LNCaP clone FGC (cell line): ENCODE measurements at regions not wholly inside any gene's neighbourhood (a gene's known extent, or its start where the extent isn't known, plus 50 kb on each side); places are given as distances from the start of the nearest gene placed in this dataset.

Source experiments
- DNase-seq: peaks from one replicate; pipeline ENCODE4 v3.0.0-alpha.2; 2011; ENCODE audit warnings: low read depth
- H3K4me3 ChIP-seq: 2 replicates; pipeline ENCODE4 v1.5.1; 2011; ENCODE audit warnings: mild to moderate bottlenecking, low read depth, low read length, control low read depth
- TF ChIP-seq, protein P1 (sequence below): IDR thresholded peaks from 2 replicates; pipeline ENCODE4 v1.5.1; 2012; ENCODE audit warnings: mild to moderate bottlenecking; ENCODE audit not compliant: control insufficient read depth, insufficient read depth; ENCODE audit errors: extremely low read depth

DNA sequence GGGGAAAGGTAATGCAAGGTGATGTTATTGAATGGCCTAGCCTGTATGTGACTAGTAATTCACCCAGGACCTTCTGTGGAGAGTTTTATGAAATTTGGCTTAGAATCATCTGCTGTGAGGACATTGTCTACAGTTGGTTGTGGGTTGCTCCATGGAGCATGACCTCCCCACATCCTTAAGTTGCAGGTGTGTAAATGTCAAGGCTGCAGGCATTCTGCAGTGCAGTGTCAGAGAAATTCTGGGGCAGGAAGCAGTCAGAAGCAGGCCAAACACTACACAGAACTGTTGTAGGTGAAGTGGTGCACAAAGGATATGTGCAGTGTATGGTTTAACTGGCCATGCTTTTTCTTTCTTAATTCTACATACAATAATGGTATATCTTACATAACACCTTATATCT is 588.3 kb downstream of the EBF1 start:
- DNase-seq = no peak
- H3K4me3 ChIP-seq = no peak overlapping the region
- TF ChIP-seq, protein P1, sequence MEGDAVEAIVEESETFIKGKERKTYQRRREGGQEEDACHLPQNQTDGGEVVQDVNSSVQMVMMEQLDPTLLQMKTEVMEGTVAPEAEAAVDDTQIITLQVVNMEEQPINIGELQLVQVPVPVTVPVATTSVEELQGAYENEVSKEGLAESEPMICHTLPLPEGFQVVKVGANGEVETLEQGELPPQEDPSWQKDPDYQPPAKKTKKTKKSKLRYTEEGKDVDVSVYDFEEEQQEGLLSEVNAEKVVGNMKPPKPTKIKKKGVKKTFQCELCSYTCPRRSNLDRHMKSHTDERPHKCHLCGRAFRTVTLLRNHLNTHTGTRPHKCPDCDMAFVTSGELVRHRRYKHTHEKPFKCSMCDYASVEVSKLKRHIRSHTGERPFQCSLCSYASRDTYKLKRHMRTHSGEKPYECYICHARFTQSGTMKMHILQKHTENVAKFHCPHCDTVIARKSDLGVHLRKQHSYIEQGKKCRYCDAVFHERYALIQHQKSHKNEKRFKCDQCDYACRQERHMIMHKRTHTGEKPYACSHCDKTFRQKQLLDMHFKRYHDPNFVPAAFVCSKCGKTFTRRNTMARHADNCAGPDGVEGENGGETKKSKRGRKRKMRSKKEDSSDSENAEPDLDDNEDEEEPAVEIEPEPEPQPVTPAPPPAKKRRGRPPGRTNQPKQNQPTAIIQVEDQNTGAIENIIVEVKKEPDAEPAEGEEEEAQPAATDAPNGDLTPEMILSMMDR = no peak

DNA sequence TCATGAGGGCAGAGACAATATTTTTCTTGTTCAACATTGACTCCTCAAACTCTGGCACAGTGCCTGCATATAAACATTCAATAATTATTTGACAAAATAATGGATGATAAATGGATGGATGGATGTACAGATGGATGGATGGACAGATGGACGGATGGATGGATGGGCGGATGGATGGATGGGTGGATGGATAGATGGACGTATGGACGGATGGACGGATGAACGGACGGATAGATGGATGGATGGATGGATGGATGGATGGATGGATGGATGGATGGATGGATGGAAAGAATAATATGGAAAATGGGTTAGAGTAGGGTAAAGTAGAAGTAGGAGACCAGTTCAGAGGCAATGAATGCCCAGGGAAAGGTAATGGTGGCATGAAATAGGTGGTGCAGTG is 589.2 kb downstream of the EBF1 start:
- no peak for DNase-seq
- TF ChIP-seq, protein P1 = no peak
- no peak overlapping the region for H3K4me3 ChIP-seq

DNA sequence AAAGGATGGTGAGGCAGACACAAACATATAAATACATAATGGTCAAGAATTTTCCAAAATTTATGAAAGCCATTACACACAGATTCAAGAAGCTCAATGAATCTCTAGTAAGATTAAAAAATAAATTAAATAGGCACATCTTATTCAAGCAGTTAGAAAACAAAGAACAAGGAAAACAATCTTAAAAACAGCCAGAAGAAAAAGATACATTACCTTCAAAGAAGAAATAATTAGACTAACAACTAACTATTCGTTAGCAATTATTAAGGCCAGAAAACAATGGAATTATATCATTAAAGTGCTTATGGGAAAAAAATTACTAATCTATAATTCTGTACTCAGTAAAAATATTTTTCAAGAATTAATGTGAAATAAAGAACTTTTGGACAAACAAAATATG is 593.1 kb downstream of the EBF1 start:
- TF ChIP-seq, protein P1 = no peak
- no peak for DNase-seq
- no peak overlapping the region for H3K4me3 ChIP-seq

DNA sequence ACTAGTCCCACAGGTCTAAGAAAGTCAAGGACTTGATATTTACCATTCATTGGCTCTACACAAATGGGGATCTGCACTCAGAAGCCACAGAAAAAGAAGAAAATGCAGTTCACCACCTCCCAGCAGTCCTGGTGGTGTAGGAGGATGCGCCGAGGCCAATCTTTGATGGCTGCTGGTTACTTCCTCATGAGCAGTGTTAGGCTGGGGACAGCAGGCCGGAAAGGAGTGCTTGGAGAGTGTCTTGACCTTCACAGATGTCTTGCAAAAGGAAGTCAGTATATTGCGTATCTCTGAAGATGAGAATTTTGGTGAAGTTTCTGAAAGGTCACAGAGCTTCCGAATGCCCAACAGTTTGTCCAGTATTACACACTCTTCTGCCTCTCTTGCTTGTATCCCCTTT is 597.0 kb downstream of the EBF1 start:
- no peak overlapping the region for H3K4me3 ChIP-seq
- DNase-seq = no peak
- TF ChIP-seq, protein P1 = no peak

DNA sequence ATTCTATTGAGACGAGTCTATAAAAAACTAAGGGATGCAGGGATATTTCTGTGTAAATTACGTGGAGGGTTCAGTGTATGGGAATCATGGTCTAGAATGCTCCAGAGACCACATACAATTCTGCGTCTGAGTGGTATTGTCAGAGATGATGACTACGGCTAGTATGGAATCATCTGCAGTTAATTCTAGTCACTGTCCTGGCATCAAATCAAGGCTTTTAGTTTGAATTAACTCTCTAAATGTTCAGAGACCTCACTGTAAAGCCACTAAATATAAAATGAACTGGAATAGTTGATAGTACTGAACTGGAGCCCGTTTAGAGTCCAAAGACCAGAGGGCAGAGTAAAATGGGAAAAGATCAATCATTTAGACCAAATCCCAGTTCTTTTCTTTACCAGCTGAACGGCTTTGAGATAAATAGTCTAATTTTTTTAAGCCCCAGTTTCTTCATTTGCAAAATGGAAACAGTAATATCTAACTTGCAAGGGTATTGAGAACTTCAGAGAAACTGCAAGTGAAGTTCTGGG is 599.8 kb downstream of the EBF1 start:
- TF ChIP-seq, protein P1 = no peak
- no peak for DNase-seq
- H3K4me3 ChIP-seq = no peak overlapping the region

DNA sequence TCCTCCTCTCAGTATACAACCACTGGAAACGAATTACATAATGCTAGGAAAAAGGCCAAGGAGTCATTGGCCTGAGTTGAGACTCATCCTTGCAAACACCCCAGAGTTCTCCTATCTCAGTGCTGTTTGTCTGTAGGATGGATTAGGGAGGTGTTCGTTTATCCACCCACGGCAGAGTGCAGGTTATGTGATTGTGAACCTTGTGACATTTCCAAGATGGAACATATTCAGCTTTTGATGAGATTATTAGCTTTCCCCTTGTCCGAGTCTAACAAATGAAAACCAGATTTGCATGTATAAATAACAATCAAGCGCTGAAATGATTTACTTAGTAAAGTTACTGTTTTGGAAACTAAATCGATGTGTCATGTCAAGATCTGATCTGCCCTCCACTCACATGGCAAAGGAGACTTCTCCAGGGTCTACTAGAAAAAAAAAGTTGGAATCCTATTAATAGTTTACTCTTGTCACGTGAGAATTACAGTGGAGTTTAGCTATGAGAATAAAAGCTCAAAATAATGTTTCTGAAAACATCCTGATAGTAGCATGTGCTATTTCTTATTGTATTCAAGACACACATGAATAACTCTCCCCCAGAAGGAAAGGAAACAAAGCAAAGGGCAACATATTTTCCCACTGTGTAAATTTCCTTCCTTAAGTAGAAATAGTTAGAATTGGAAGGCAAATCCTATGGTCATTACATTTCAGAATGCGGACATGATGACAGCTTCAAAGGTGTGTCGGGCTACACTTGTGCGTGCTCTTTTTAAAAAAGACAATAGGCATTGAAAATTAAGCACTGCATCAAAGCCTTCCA is 600.4 kb downstream of the EBF1 start:
- TF ChIP-seq, protein P1 = no peak
- no peak overlapping the region for H3K4me3 ChIP-seq
- DNase-seq = no peak

DNA sequence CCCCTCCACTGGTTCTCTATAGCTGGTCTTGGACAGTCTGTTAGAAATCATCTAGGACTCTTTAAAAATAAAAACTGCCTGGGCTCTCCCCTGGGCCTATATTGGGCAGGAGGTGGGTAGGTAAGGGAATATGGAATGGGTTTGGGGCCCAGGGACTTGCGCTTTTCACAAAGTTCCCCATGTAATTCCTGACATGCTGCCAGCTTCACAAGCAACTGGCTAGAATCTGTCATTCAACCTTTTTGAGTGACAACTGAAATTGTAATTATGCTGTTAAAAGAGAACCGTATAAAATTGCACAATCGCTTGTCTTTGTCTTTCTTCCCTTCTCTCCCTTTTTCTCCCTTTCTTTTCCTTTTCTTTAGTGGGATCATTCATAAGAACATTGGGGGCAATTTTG is 603.1 kb downstream of the EBF1 start:
- no peak overlapping the region for H3K4me3 ChIP-seq
- TF ChIP-seq, protein P1 = no peak
- DNase-seq = no peak
